Mesothelial cell of epicardium (in vitro differentiated cells): ENCODE measurements at regions not wholly inside any gene's neighbourhood (a gene's known extent, or its start where the extent isn't known, plus 50 kb on each side); places are given as distances from the start of the nearest gene placed in this dataset.

Experiments used
- DNase-seq, 2 experiments: peaks; one replicate each; pipeline ENCODE4 v3.0.0; 2021; ENCODE audit warnings: low spot score in 2 of 2; ENCODE audit not compliant: unreplicated experiment in 2 of 2
- H3K27ac Mint-ChIP-seq: 2 replicates; pipeline ENCODE4 v1.8.0; 2021; ENCODE audit warnings: mixed read lengths
- H3K27me3 Mint-ChIP-seq: 2 replicates; pipeline ENCODE4 v1.8.0; 2021; ENCODE audit warnings: low read depth, mixed read lengths
- H3K36me3 Mint-ChIP-seq: 2 replicates; pipeline ENCODE4 v1.8.0; 2021; ENCODE audit warnings: mixed read lengths
- H3K4me1 Mint-ChIP-seq: 2 replicates; pipeline ENCODE4 v1.8.0; 2021; ENCODE audit warnings: mixed read lengths
- H3K4me3 Mint-ChIP-seq: 2 replicates; pipeline ENCODE4 v1.8.0; 2021; ENCODE audit warnings: mild to moderate bottlenecking, moderate library complexity, mixed read lengths
- H3K9me3 Mint-ChIP-seq: 2 replicates; pipeline ENCODE4 v1.8.0; 2021; ENCODE audit warnings: mixed read lengths
- CTCF ChIP-seq: fragments of 200-600 bp; sonication (generic); IDR thresholded peaks from one replicate; pipeline ENCODE4 v1.5.0; 2021; ENCODE audit warnings: antibody characterized with exemption; ENCODE audit not compliant: unreplicated experiment

GRCh38 chr9:126232461-126232860 lies 94.2 kb upstream of the MVB12B start:
- TF ChIP-seq CTCF = no peak
- Mint-ChIP-seq H3K27me3 (peaks cover 23% of the 10 kb centered on the region), H3K4me1 (no peaks in the 10 kb centered on the region), H3K36me3 (no peaks in the 10 kb centered on the region), H3K4me3 (no peak overlapping the region), H3K9me3 (no peaks in the 10 kb centered on the region), H3K27ac (no peak overlapping the region)
- DNase-seq = no peak

- TF ChIP-seq CTCF = no peak
- Mint-ChIP-seq H3K27me3 (peaks cover 20% of the 10 kb centered on the region), H3K9me3 (peaks cover 1% of the 10 kb centered on the region), H3K36me3 (no peaks in the 10 kb centered on the region), H3K4me1 (no peaks in the 10 kb centered on the region), H3K27ac (no peak overlapping the region), H3K4me3 (no peak overlapping the region)
- DNase-seq = no peak
These were observed 93.5 kb upstream of the MVB12B start for GRCh38 chr9:126233175-126233574.

GRCh38 chr9:126233913-126234525 lies 92.6 kb upstream of the MVB12B start:
- H3K4me3 Mint-ChIP-seq = no peak overlapping the region
- TF ChIP-seq CTCF = no peak
- no peak for DNase-seq

GRCh38 chr9:126234681-126235335 lies 91.8 kb upstream of the MVB12B start:
- peaks cover 16% of the 10 kb centered on the region for H3K27me3 Mint-ChIP-seq
- no peak overlapping the region for H3K27ac Mint-ChIP-seq
- peaks cover 4% of the 10 kb centered on the region for H3K9me3 Mint-ChIP-seq
- H3K4me3 Mint-ChIP-seq = no peak overlapping the region
- no peaks in the 10 kb centered on the region for H3K36me3 Mint-ChIP-seq
- H3K4me1 Mint-ChIP-seq = no peaks in the 10 kb centered on the region
- TF ChIP-seq CTCF = no peak
- DNase-seq = no peak

More at GRCh38 chr9:126233913-126234525, 92.6 kb upstream of the MVB12B start:
- no peaks in the 10 kb centered on the region for H3K36me3 Mint-ChIP-seq
- H3K4me1 Mint-ChIP-seq = no peaks in the 10 kb centered on the region
- H3K27ac Mint-ChIP-seq = no peak overlapping the region
- peaks cover 20% of the 10 kb centered on the region for H3K27me3 Mint-ChIP-seq
- H3K9me3 Mint-ChIP-seq = peaks cover 4% of the 10 kb centered on the region

GRCh38 chr9:126235336-126236243 lies 91.0 kb upstream of the MVB12B start:
- TF ChIP-seq CTCF = no peak
- peaks cover 4% of the 10 kb centered on the region for H3K9me3 Mint-ChIP-seq
- no peak overlapping the region for H3K27ac Mint-ChIP-seq
- no peak for DNase-seq
- H3K36me3 Mint-ChIP-seq = no peaks in the 10 kb centered on the region
- peaks cover 15% of the 10 kb centered on the region for H3K27me3 Mint-ChIP-seq
- H3K4me1 Mint-ChIP-seq = no peaks in the 10 kb centered on the region
- no peak overlapping the region for H3K4me3 Mint-ChIP-seq
